ENCODE measurements at regions not wholly inside any gene's neighbourhood (a gene's known extent, or its start where the extent isn't known, plus 50 kb on each side); places are given as distances from the start of the nearest gene placed in this dataset.

DNA sequence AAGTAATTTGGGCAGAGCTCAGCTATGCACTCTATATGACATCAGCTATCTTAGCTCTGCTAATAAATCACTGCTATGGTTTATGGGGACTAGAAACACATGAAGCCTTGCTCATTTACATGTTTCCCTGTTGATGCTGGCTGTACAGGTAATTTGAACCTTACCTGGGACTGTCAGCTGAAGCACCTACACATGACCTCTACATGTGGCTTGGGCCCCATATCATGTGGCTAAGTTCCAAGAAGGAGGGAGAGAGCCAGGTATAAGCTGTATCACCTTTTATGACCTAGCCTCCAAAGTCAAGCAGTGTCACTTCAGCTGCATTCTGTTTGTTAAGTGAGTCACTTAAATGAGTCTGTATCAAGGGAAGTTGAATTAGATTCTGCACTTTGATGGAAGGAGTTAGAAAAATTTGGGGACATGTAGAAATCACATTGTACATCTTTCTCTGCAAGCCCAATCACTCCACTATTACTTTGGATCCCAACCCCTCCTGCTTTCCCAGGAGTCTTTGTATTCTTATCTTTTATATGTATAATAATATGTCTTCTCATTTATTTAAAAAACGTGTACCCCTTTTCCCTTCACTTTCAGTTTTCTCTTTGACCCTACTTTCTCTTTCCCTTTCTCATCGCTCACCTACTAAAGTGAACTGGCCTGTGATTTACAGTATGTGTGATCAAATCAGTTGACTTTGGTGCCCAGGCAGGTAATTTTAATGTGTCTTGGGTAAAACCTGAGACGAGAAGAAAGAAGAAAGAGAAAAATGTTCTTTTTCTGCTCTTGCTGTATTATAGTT lies 53.4 kb upstream of the PRKACB start:
- peak; percentile 64 for DNase-seq

DNA sequence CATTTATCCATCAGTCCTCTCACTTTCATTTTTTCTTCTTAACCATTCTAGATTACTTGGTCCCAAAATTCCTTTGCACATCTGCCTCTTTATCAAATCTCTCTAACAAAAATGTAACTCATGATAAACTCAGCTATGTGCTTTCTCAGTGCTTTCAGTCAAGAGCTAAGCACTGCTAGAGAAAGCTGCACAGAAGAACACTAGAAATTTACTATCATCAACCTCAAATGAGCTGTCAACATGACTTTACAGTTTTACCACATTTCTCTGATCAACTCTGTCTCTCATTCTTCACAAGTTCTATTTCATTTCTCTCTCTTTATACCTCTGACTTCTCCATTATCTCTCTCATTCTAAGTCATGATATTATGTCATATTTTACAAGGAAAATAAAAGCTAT lies 54.2 kb upstream of the PRKACB start:
- DNase-seq: no peak

DNA sequence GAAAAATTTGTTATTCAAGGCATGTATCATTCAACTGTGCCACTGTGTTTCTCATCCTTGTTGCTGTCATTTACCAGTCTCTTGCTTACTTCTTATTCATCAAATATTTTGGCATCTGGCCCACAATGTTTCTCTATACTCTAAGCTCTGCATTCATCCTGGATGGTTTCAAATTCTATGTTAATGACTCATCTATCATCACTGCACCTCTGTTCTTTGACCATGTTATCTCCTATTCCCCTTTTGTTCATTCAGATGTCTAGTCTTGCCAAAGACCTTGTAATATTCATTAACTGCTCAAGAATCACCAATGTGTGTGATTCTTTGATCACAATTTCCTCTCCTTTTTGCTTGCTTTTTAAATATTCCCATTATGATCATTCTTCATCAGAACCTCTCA lies 54.6 kb upstream of the PRKACB start:
- DNase-seq: no peak

DNA sequence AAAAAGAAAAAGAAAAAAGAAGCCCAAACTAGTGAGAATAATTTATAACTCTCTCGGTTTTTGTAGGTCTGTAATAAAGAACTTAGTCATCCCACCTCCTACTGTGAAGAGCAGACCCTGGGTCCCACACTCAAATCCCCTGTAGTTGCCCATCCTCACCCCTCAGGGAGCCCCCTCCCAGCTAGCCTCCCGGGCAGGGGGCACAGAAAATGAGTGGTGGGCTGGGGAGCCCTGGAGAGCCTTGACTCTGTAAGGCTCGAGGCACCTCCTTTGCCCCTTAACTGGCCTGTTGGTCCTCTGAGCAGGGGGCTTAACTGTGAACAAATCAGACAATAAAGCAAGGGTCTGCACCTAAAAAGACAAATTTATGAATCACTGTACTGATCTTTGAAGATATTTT lies 57.5 kb upstream of the PRKACB start:
- no peak for DNase-seq

DNA sequence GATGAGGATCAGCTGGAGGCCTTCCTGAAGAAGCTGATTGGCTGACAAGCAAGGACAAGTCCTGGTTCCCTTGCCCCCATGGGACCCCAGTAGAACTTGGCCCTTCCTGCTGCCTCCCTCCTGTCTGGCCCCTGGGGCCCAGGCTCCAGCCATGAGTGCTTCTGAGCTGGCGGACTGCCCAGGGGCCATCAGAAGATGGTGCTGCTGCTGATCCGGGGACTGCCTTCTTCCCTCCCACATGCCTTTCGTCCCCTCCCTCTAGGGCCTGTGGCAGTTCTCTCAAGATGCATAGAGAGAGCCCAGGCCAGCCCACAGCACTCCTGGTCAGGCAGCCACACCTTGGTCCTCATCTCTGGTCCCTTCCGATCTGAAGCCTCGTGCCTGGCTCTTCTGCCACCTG lies 57.9 kb upstream of the PRKACB start:
- DNase-seq: no peak

DNA sequence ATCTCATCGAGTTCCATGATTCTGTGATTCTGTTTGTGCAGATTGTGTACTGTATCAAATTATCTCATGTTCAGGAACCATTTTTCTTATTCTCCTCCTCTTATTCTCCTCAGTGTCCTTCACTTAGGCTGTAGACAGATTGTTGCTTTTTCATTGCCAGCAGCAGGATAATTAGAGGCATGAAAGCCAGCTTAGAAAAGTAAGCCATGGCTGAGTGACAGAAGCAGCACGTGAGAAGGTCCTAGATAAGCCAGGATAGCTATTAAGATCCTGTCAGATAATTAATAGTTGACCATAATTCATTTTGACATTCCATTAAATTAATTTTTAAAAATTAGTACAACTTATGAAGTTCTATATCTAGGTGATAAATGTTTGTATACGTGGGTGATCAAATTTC lies 60.8 kb upstream of the PRKACB start:
- DNase-seq: no peak

DNA sequence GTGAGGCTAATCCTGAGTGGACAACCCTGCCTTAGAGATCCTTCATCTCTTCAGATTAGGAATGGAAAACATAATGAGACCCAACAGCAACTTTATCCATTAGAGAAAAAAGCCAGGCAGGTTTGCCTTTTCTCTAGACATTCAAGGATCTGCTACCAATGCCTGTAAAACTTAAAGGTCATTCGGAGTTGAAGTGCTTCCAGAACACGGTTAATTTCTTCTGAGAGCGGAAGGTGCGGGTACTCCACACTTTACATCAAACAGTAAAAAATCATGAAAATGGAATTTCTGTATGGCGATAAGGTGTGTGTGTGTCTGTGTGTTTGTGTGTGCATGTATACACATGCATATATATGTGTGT lies 65.2 kb upstream of the PRKACB start:
- DNase-seq: no peak

DNA sequence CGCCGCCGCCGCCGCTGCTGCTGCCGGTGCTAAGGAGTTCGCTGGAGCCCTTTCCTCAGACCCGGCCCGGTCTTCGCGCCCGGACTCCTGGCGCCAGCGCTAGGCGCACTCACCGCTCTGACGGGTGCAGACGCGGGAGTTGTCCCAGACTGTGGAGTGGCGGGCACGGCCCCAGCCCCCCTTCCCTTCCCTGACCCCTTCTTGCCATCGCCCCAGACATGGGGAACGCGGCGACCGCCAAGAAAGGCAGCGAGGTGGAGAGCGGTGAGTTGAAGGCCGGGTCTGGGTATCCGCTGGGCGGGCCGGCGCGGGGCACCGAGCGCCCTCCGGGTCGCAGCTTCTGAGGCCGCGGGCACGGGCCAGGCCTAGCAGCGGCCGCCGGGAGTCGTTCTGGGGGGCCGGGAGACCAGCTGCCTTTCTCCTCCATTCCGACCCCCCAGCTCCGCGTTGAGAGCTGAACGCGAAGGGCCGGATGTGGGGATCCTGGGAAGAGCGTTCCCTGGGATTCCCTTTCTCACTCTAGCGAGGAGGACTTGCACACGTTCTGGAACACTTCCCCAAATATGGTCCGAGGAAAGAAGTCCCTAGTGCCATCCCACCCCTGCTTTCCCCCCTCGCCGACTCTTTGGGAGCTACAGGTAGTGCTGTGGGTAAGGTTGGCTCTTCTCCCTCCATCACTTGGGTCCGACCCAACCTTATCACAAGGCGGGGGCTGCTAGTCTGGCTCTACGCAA lies 65.8 kb upstream of the PRKACB start:
- DNase-seq: peak; percentile 8

DNA sequence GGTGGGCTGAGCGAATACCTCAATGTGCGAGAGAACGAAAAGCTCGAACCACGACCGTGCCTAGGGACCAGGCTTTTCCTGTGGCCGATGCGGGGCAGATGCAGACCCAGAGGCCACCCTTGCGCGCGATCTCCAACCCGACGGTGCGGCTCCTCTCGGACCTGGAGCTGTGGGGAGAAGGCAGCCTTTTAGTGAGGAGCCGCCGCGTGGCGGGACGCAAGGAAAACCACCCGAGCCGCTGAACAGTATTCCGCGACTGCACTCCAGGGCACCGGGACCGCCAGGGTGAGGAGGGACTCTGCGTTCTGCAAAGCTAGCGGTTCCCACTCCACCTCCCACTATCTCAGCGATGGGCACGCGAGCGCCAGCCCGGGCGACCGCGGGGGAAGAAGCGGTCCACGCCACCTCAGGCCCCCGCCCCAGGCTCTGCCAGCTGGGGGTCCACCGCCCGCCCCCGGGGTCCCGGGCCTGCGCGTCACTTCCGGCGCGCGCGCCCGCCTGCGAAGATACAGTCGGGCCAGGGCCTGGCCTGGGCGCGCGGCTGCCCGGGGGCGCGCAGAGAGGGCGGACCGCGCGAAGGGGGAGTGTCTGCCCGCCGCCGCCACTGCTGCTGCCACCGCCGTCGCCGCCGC lies 66.5 kb upstream of the PRKACB start:
- DNase-seq: peak; percentile 53

DNA sequence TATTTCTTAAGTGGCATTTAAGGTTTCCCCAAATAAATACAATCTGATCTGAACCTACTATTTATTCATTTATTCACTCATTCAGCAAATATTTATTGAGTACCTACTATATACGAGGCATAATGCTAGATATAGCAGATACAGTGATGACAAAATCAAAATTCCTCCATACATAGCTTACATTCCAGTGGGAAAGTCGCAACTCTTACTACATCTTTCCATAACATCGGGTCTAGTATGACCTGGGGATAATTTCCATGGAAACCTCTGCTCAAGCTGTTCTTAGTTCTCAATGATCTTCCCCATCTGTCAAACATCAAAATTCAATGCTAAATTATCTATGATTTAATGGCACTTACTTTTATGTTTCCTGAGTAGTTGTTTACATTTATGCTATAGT lies 70.8 kb upstream of the PRKACB start:
- no peak for DNase-seq

DNA sequence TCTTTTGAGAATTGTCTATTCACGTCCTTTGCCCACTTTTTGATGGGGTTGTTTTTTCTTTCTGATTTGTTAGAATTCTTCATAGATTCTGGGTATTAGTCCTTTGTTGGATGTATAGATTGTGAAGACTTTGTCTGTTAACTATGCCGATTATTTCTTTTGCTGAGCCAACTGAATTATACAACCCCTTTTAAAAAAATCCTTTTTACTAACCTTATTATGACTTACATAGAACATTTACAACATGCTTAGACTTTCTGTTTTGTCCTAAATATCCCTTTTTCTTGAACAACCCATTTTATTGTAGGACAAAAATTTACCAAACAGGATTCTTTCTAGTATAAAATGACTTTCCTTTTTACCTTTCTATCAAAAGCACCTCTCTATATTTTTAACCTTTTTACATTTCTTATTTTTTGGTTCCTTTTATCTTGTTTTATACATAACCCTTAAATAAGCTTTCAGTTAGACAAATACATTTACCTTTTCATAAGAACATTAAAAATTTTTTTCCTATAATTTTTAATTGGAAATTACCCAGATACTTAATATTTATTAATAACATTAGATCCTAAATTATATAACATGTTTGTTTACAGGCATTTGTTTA lies 70.4 kb upstream of the TTLL7 start:
- DNase-seq: no peak

DNA sequence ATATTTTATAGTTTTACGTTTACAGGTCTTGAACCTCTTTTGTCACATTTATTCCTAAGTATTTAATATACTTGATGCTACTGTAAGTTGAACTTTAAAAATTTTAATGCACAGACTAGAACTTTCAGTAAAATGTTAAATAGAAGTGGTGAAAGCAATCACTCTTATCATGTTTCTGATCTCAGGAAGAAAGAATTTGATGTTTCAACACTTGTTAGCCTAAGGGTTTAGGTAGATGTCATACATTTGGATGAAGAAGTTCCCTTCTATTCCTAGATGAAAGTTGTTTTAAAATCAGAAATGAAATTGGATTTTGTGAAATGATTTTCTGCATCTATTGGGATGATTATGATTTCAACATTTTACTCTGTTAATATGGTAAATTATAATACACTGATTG lies 63.6 kb upstream of the TTLL7 start:
- no peak for DNase-seq

DNA sequence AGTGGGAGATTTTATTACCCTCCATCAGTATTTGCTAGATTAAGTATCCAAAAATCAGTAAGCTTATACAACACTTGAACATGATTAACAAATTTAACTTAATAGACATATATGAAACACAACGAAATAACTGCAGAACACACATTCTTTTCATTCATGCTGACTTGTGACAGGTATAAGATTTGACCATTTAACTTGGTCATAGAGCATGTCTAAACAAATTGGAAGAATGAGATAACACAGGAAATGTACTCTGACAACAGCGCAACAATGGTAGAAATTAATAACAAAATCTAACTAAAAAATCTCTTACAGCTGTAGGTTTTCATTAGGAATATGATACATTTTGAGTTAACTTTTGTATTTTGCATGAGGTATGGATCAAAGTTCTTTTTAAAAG lies 62.4 kb upstream of the TTLL7 start:
- DNase-seq: no peak

DNA sequence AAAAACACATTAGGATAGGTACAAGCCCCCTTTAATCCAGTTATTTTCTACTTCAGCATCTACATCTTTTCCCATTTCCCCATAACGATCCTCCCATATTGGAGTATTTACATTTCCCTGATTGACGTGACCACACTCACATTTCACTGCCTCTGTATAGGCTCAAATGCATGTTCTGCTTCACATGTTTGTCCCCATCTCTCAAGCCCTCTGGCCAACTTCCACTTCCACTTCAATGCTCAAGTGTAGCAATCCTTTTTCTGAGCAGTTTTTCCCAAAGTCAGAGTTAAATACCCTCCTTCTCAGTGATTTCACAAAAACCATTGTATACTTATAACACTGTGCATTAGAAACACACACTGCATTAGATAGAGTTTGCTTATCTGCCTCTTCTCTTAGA lies 61.8 kb upstream of the TTLL7 start:
- peak; percentile 62 for DNase-seq

DNA sequence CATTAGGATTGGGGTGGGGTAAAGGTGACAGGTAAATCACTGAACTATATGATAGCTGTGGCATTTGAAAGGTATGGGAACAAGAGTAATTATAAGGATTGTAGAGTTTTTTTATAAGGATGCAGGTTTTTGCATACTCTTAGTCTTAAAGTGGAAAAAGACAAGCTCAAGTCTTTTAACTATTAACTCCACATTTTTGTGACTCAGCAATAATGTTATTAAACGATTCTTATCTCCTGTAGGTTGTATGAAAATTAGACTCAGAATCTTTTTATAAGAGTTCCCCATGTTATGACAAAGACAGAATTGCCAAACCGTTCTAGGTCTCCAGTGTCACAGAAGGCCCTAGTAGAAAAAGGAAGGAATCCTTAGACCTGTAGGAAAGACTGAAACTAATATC lies 49.9 kb upstream of the TTLL7 start:
- DNase-seq: no peak
